Activated CD4-positive, alpha-beta T cell treated with anti-CD3 and anti-CD28 coated beads for 36 hours (primary cell): ENCODE measurements at regions not wholly inside any gene's neighbourhood (a gene's known extent, or its start where the extent isn't known, plus 50 kb on each side); places are given as distances from the start of the nearest gene placed in this dataset.

ENCODE experiments used
- ATAC-seq: fragments of 200-7000 bp; cut with Tn5 transposase; one replicate; pipeline ENCODE4 v1.10.0; 2021; ENCODE audit warnings: mild to moderate bottlenecking, moderate library complexity
- CTCF ChIA-PET: fragments of 350-600 bp; sonication (Branson Sonifier 250); formaldehyde crosslinking; loops from one replicate; lab custom pipeline; 2021; ENCODE audit warnings: antibody characterized with exemption; lab: Charles Lee
- POLR2A ChIA-PET: fragments of 350-600 bp; sonication (Branson Sonifier 250); formaldehyde crosslinking; loops from one replicate; lab custom pipeline; 2021; ENCODE audit warnings: antibody characterized with exemption, inconsistent platforms; lab: Charles Lee
- DNase-seq: peaks from one replicate; pipeline ENCODE4 v3.0.0-alpha.2; 2020
- H3K27ac Mint-ChIP-seq: one replicate; pipeline ENCODE4 v1.8.0; 2021; ENCODE audit warnings: mixed read lengths
- H3K27me3 Mint-ChIP-seq: one replicate; pipeline ENCODE4 v1.8.0; 2021; ENCODE audit warnings: mixed read lengths
- H3K36me3 Mint-ChIP-seq: one replicate; pipeline ENCODE4 v1.8.0; 2021; ENCODE audit warnings: low read depth, mixed read lengths
- H3K4me1 Mint-ChIP-seq: one replicate; pipeline ENCODE4 v1.8.0; 2021; ENCODE audit warnings: mixed read lengths
- H3K4me3 Mint-ChIP-seq: one replicate; pipeline ENCODE4 v1.8.0; 2021; ENCODE audit warnings: mild to moderate bottlenecking, moderate library complexity, mixed read lengths
- H3K9me3 Mint-ChIP-seq: one replicate; pipeline ENCODE4 v1.8.0; 2021; ENCODE audit warnings: low read depth, mixed read lengths
- intact Hi-C, 2 experiments: fragments of 100-400 bp; cut with DNase I in 1 of 2; cut with micrococcal nuclease in 1 of 2; formaldehyde crosslinking; loops; one replicate each; pipeline versions ENCODE4 v1.14.2 to v1.15.1; 2022 to 2024; cut with DNase I, micrococcal nuclease

GRCh38 chr7:34277016-34277802 lies 371.9 kb downstream of the BMPER start:
- ChIA-PET POLR2A (no interaction called here), CTCF (no interaction called here)
- intact Hi-C loops, result no loop called here
- peaks cover 5% of the 10 kb centered on the region for H3K9me3 Mint-ChIP-seq
- H3K4me3 Mint-ChIP-seq, result no peak overlapping the region
- no peaks in the 10 kb centered on the region for H3K36me3 Mint-ChIP-seq
- no peaks in the 10 kb centered on the region for H3K27me3 Mint-ChIP-seq
- no peak for DNase-seq
- peaks cover 2% of the 10 kb centered on the region for H3K4me1 Mint-ChIP-seq
- no peak for ATAC-seq
- no peak overlapping the region for H3K27ac Mint-ChIP-seq

GRCh38 chr7:34277803-34278199 lies 372.5 kb downstream of the BMPER start:
- Mint-ChIP-seq H3K4me1 (peaks cover 2% of the 10 kb centered on the region), H3K9me3 (peaks cover 5% of the 10 kb centered on the region), H3K4me3 (no peak overlapping the region), H3K27me3 (no peaks in the 10 kb centered on the region), H3K27ac (no peak overlapping the region), H3K36me3 (no peaks in the 10 kb centered on the region)
- intact Hi-C loops, result no loop called here
- ATAC-seq (no peak), DNase-seq (no peak)
- ChIA-PET POLR2A (no interaction called here), CTCF (no interaction called here)

DNA sequence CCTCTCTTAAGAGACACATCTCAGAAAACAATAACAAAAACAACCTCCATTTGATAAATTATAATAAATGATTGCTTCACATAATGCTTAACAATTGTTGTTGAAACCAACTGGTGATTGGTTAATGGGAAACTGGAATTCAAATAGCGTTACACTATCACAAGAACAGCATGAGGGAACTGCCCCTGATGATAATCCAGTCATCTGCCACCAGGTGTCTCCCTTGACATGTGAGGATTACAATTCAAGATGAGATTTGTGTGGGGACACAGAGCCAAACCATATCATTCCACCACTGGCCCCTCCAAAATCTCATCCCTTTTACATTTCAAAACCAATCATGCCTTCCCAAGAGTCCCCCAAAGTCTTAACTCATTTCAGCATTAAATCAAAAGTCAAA lies 375.9 kb downstream of the BMPER start:
- Mint-ChIP-seq H3K27ac (no peak overlapping the region), H3K4me1 (peaks cover 2% of the 10 kb centered on the region), H3K9me3 (peaks cover 5% of the 10 kb centered on the region), H3K27me3 (no peaks in the 10 kb centered on the region), H3K4me3 (no peak overlapping the region), H3K36me3 (no peaks in the 10 kb centered on the region)
- ATAC-seq (no peak), DNase-seq (no peak)
- POLR2A ChIA-PET, result no interaction called here
- CTCF ChIA-PET, result no interaction called here
- intact Hi-C loops, result no loop called here

- intact Hi-C loops, result no loop called here
- no peaks in the 10 kb centered on the region for H3K27me3 Mint-ChIP-seq
- no peak for DNase-seq
- ChIA-PET CTCF (no interaction called here), POLR2A (no interaction called here)
- no peaks in the 10 kb centered on the region for H3K36me3 Mint-ChIP-seq
- ATAC-seq, result no peak
- no peaks in the 10 kb centered on the region for H3K4me1 Mint-ChIP-seq
- H3K9me3 Mint-ChIP-seq, result peaks cover 5% of the 10 kb centered on the region
- H3K27ac Mint-ChIP-seq, result no peak overlapping the region
- no peak overlapping the region for H3K4me3 Mint-ChIP-seq
These were observed 375.7 kb upstream of the NPSR1 start for GRCh38 chr7:34282271-34282670.

GRCh38 chr7:34296663-34297062 lies 361.4 kb upstream of the NPSR1 start:
- ATAC-seq (no peak), DNase-seq (no peak)
- ChIA-PET POLR2A (no interaction called here), CTCF (no interaction called here)
- Mint-ChIP-seq H3K9me3 (peaks cover 2% of the 10 kb centered on the region), H3K36me3 (no peaks in the 10 kb centered on the region), H3K27me3 (no peaks in the 10 kb centered on the region), H3K4me3 (no peak overlapping the region), H3K4me1 (no peaks in the 10 kb centered on the region), H3K27ac (no peak overlapping the region)
- intact Hi-C loops, result no loop called here

DNA sequence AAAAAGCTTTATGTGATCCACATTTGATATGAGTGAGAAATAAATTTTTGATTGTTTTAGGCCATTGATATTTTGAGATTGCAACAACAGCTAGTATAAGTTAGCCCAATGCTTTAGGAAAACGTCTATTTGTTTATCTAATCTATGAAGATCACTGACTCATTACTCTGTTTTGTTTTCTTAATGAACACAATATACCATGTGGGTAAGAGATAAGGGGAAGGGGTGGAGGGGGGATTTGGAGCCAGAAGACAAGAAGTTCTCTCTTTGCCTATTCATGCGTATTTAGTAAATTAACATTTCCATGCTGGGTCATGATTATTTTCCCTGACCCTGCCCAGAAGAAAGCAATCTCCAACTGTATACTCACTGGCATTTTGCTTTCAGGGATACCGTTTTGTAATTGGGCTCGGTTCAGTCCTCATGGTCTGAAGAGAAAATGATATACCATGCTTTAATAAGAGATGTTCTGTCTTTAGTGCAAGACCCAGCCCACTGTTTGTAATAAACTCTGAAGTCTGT lies 359.5 kb upstream of the NPSR1 start:
- no peaks in the 10 kb centered on the region for H3K9me3 Mint-ChIP-seq
- no peak for DNase-seq
- POLR2A ChIA-PET, result no interaction called here

GRCh38 chr7:34299066-34299465 lies 359.0 kb upstream of the NPSR1 start:
- Mint-ChIP-seq H3K9me3 (no peaks in the 10 kb centered on the region), H3K27me3 (no peaks in the 10 kb centered on the region), H3K4me1 (no peaks in the 10 kb centered on the region), H3K4me3 (no peak overlapping the region), H3K36me3 (no peaks in the 10 kb centered on the region), H3K27ac (no peak overlapping the region)
- ChIA-PET POLR2A (no interaction called here), CTCF (no interaction called here)
- no peak for DNase-seq
- no peak for ATAC-seq
- intact Hi-C loops, result no loop called here

More for the DNA sequence above, 359.5 kb upstream of the NPSR1 start:
- Mint-ChIP-seq H3K4me1 (no peaks in the 10 kb centered on the region), H3K36me3 (no peaks in the 10 kb centered on the region), H3K27me3 (no peaks in the 10 kb centered on the region), H3K27ac (no peak overlapping the region), H3K4me3 (no peak overlapping the region)
- ATAC-seq, result no peak
- intact Hi-C loops, result no loop called here
- CTCF ChIA-PET, result interaction anchor here (0.6 kb wide), 1 partner anchor 35 kb away, joined by 3 read pairs; no protein-coding TSS in a partner anchor

- no peak overlapping the region for H3K27ac Mint-ChIP-seq
- no peaks in the 10 kb centered on the region for H3K27me3 Mint-ChIP-seq
- H3K4me1 Mint-ChIP-seq, result no peaks in the 10 kb centered on the region
- H3K4me3 Mint-ChIP-seq, result no peak overlapping the region
- no peaks in the 10 kb centered on the region for H3K9me3 Mint-ChIP-seq
- H3K36me3 Mint-ChIP-seq, result no peaks in the 10 kb centered on the region
- ChIA-PET CTCF (no interaction called here), POLR2A (no interaction called here)
- DNase-seq (no peak), ATAC-seq (no peak)
- intact Hi-C loops, result no loop called here
These were observed 350.5 kb upstream of the NPSR1 start for GRCh38 chr7:34307540-34307939.

- no peaks in the 10 kb centered on the region for H3K36me3 Mint-ChIP-seq
- CTCF ChIA-PET, result no interaction called here
These were observed 349.4 kb upstream of the NPSR1 start for GRCh38 chr7:34308595-34308994.

GRCh38 chr7:34309116-34309515 lies 348.9 kb upstream of the NPSR1 start:
- ChIA-PET CTCF (no interaction called here), POLR2A (no interaction called here)
- H3K36me3 Mint-ChIP-seq, result no peaks in the 10 kb centered on the region
- H3K27me3 Mint-ChIP-seq, result no peaks in the 10 kb centered on the region
- H3K4me1 Mint-ChIP-seq, result no peaks in the 10 kb centered on the region
- no peak overlapping the region for H3K4me3 Mint-ChIP-seq
- peaks cover 4% of the 10 kb centered on the region for H3K9me3 Mint-ChIP-seq
- intact Hi-C loops, result no loop called here
- no peak for ATAC-seq
- no peak for DNase-seq
- no peak overlapping the region for H3K27ac Mint-ChIP-seq

More at GRCh38 chr7:34308595-34308994, 349.4 kb upstream of the NPSR1 start:
- Mint-ChIP-seq H3K27ac (no peak overlapping the region), H3K9me3 (peaks cover 4% of the 10 kb centered on the region), H3K4me3 (no peak overlapping the region), H3K4me1 (no peaks in the 10 kb centered on the region), H3K27me3 (no peaks in the 10 kb centered on the region)
- intact Hi-C loops, result no loop called here
- POLR2A ChIA-PET, result no interaction called here
- DNase-seq (no peak), ATAC-seq (no peak)

DNA sequence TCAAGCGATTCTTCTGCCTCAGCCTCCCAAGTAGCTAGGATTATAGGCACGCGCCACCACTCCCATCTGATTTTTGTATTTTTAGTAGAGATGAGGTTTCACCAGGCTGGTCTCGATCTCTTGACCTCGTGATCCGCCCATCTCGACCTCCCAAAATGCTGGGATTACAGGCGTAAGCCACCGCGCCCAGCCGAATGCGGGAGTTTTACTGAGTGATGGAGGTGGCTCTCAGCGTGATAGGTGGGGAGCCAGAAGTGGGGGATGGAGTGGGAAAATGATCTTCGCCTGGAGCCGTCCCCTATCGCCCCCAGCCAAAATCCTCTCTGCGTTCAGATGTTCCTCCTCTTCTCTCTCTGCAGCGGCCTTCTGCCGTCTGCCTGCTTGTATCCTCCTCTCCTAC lies 348.4 kb upstream of the NPSR1 start:
- intact Hi-C loops, result no loop called here
- ChIA-PET CTCF (no interaction called here), POLR2A (no interaction called here)
- ATAC-seq (no peak), DNase-seq (no peak)
- no peaks in the 10 kb centered on the region for H3K27me3 Mint-ChIP-seq
- no peaks in the 10 kb centered on the region for H3K4me1 Mint-ChIP-seq
- no peak overlapping the region for H3K4me3 Mint-ChIP-seq
- H3K9me3 Mint-ChIP-seq, result peaks cover 4% of the 10 kb centered on the region
- no peaks in the 10 kb centered on the region for H3K36me3 Mint-ChIP-seq
- no peak overlapping the region for H3K27ac Mint-ChIP-seq

GRCh38 chr7:34311591-34311990 lies 346.4 kb upstream of the NPSR1 start:
- ATAC-seq (no peak), DNase-seq (no peak)
- Mint-ChIP-seq H3K4me1 (no peaks in the 10 kb centered on the region), H3K27me3 (no peaks in the 10 kb centered on the region), H3K4me3 (no peak overlapping the region), H3K36me3 (no peaks in the 10 kb centered on the region), H3K27ac (no peak overlapping the region), H3K9me3 (peaks cover 4% of the 10 kb centered on the region)
- intact Hi-C loops, result no loop called here
- ChIA-PET POLR2A (no interaction called here), CTCF (no interaction called here)
